RPMI7951 (cell line): ENCODE measurements at regions not wholly inside any gene's neighbourhood (a gene's known extent, or its start where the extent isn't known, plus 50 kb on each side); places are given as distances from the start of the nearest gene placed in this dataset.
A peak's percentile ranks its signal among the peaks of the same experiment; 100 is the strongest.

Experiments
- DNase-seq: peaks from one replicate; pipeline ENCODE4 v3.0.0-alpha.2; 2012; ENCODE audit warnings: low read depth

- no peak for DNase-seq
Measured at GRCh38 chr17:65406552-65406951, 154.9 kb downstream of the AXIN2 start.

GRCh38 chr17:65405563-65405962 lies 155.9 kb downstream of the AXIN2 start:
- no peak for DNase-seq

- no peak for DNase-seq
Measured at GRCh38 chr17:65404761-65405160, 156.7 kb downstream of the AXIN2 start.

- DNase-seq, result no peak
Measured at GRCh38 chr17:65403626-65404025, 157.8 kb downstream of the AXIN2 start.

GRCh38 chr17:65402513-65403496 lies 158.6 kb downstream of the AXIN2 start:
- no peak for DNase-seq

GRCh38 chr17:65401561-65401960 lies 159.9 kb downstream of the AXIN2 start:
- DNase-seq, result no peak

- no peak for DNase-seq
Measured at GRCh38 chr17:65400701-65401100, 160.7 kb downstream of the AXIN2 start.

GRCh38 chr17:65398040-65398787 lies 163.2 kb downstream of the AXIN2 start:
- DNase-seq, result no peak

- DNase-seq, result no peak
Measured at GRCh38 chr17:65395924-65396323, 165.5 kb downstream of the AXIN2 start.

GRCh38 chr17:65394811-65395472 lies 166.5 kb downstream of the AXIN2 start:
- DNase-seq, result no peak

- DNase-seq, result no peak
Measured at GRCh38 chr17:65393514-65393913, 167.9 kb downstream of the AXIN2 start.

GRCh38 chr17:65389949-65390348 lies 171.5 kb downstream of the AXIN2 start:
- DNase-seq, result peak; percentile 88

- DNase-seq, result peak; percentile 53
Measured at GRCh38 chr17:65389426-65389825, 172.0 kb downstream of the AXIN2 start.

- peak; percentile 21 for DNase-seq
Measured at GRCh38 chr17:65388911-65389310, 172.5 kb downstream of the AXIN2 start.

GRCh38 chr17:65387322-65387721 lies 174.1 kb downstream of the AXIN2 start:
- no peak for DNase-seq

- no peak for DNase-seq
Measured at GRCh38 chr17:65385726-65386125, 175.7 kb downstream of the AXIN2 start.

- DNase-seq, result no peak
Measured at GRCh38 chr17:65385071-65385470, 176.4 kb downstream of the AXIN2 start.

GRCh38 chr17:65381152-65381551 lies 180.3 kb downstream of the AXIN2 start:
- DNase-seq, result no peak

GRCh38 chr17:65374966-65375365 lies 186.5 kb downstream of the AXIN2 start:
- DNase-seq, result no peak

- no peak for DNase-seq
Measured at GRCh38 chr17:65371702-65372101, 189.7 kb downstream of the AXIN2 start.

- DNase-seq, result no peak
Measured at GRCh38 chr17:65370669-65371131, 190.7 kb downstream of the AXIN2 start.

GRCh38 chr17:65368341-65368740 lies 193.1 kb downstream of the AXIN2 start:
- DNase-seq, result no peak
